ENCODE measurements at regions not wholly inside any gene's neighbourhood (a gene's known extent, or its start where the extent isn't known, plus 50 kb on each side); places are given as distances from the start of the nearest gene placed in this dataset.

DNA sequence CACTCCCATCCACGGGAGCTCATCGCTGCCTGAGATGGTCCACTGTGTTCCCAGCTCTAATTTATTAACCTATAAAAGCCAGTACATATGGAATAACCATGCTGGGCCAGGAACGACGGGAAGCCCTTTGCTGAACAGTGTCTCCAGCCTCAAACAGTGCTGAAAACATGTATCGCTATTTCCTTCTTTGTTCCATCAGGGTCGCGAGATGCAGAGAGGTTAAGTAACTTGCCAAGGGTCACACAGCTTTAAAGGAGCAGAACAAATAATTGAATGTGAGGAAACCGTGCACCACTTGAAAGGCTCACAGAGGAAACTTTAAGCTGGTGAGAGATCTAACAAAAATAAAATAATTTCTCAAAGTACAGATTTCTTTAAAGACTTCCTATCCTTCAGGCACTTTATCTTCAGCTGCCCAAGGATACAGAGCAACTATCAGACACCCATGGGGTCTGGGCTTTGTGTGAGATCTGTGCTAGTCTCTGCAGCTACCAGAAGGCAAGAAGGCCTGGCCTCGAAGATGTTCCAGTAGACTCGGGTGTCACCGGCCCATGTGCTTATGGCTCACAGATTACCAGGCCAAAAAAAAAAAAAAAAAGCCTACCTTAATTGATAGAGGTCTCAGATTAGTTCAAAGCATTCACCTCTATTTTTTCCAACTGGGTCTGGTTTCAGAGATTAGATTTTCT, 207.8 kb upstream of the FOXF1 start:
- BruUV-seq (replicated peaks): no TSS peak
- H3K9me2 ChIP-seq (ENCODE audit: insufficient read depth): no peaks in the 10 kb centered on the region
- H3K27me3 ChIP-seq (ENCODE audit: insufficient read depth, low read length): peaks cover 20% of the 10 kb centered on the region; the same call in 1 of the 2 replicates
- no peak overlapping the region for H2AFZ ChIP-seq (ENCODE audit: low read depth, low read length, poor library complexity, severe bottlenecking)
- ChIA-PET RAD21 (ENCODE audit: low non-redundant PET in 1 of 2, low total read pairs in 2 of 2, uncharacterized antibody in 2 of 2, unreplicated experiment in 2 of 2) (no interaction called here), POLR2A (no interaction called here), CTCF (interaction anchor here (0.6 to 0.9 kb wide), 3 partner anchors 50 to 760 kb away, joined by 3 to 4 read pairs (median 3); no protein-coding TSS in a partner anchor)
- no peak for ATAC-seq
- intact Hi-C loops (cut with micrococcal nuclease): no loop called here
- no peaks in the 10 kb centered on the region for H3K36me3 ChIP-seq (ENCODE audit: control insufficient read depth in 1 of 2, insufficient read depth in 2 of 2, low read length in 2 of 2)
- TF ChIP-seq RAD21 (IDR thresholded peaks at IDR 0.05; ENCODE audit: low read depth) (no peak), YY1 (IDR thresholded peaks at IDR 0.05; ENCODE audit: extremely low read depth, insufficient replicate concordance, low read depth, low read length) (no peak), ZNF274 (IDR thresholded peaks at IDR 0.05; ENCODE audit: low read depth, low read length) (no peak), POLR2AphosphoS5 (IDR thresholded peaks at IDR 0.05; ENCODE audit: low read depth, low read length) (no peak)
- TF ChIP-seq, protein P1, sequence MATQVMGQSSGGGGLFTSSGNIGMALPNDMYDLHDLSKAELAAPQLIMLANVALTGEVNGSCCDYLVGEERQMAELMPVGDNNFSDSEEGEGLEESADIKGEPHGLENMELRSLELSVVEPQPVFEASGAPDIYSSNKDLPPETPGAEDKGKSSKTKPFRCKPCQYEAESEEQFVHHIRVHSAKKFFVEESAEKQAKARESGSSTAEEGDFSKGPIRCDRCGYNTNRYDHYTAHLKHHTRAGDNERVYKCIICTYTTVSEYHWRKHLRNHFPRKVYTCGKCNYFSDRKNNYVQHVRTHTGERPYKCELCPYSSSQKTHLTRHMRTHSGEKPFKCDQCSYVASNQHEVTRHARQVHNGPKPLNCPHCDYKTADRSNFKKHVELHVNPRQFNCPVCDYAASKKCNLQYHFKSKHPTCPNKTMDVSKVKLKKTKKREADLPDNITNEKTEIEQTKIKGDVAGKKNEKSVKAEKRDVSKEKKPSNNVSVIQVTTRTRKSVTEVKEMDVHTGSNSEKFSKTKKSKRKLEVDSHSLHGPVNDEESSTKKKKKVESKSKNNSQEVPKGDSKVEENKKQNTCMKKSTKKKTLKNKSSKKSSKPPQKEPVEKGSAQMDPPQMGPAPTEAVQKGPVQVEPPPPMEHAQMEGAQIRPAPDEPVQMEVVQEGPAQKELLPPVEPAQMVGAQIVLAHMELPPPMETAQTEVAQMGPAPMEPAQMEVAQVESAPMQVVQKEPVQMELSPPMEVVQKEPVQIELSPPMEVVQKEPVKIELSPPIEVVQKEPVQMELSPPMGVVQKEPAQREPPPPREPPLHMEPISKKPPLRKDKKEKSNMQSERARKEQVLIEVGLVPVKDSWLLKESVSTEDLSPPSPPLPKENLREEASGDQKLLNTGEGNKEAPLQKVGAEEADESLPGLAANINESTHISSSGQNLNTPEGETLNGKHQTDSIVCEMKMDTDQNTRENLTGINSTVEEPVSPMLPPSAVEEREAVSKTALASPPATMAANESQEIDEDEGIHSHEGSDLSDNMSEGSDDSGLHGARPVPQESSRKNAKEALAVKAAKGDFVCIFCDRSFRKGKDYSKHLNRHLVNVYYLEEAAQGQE (IDR thresholded peaks at IDR 0.05; ENCODE audit: low read depth): no peak
- TF ChIP-seq, protein P2, sequence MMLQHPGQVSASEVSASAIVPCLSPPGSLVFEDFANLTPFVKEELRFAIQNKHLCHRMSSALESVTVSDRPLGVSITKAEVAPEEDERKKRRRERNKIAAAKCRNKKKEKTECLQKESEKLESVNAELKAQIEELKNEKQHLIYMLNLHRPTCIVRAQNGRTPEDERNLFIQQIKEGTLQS (IDR thresholded peaks at IDR 0.05): no peak
- H4K20me1 ChIP-seq (ENCODE audit: insufficient read depth): no peaks in the 10 kb centered on the region
- no peak overlapping the region for H3K4me3 ChIP-seq (replicated peaks in 1 of 2; ENCODE audit: low read depth in 1 of 2, low read length in 2 of 2)
- H3K79me2 ChIP-seq (ENCODE audit: insufficient read depth, low read length): no peaks in the 10 kb centered on the region
- H3K27ac ChIP-seq (ENCODE audit: low read depth, low read length): no peak overlapping the region
- H3K4me1 ChIP-seq (ENCODE audit: control insufficient read depth in 1 of 2, insufficient read depth in 2 of 2, low read length in 2 of 2): peaks cover 3 to 5% of the 10 kb centered on the region in 2 experiments; a peak in 3 of 4 replicates
- H3K9me3 ChIP-seq (ENCODE audit: control insufficient read depth in 1 of 2, insufficient read depth in 1 of 2, low read depth in 1 of 2, low read length in 2 of 2): no peaks in the 10 kb centered on the region
- no peak overlapping the region for H3K4me2 ChIP-seq (ENCODE audit: low read length)
- no peak for DNase-seq (ENCODE audit: low read depth, low spot score)
- no peak overlapping the region for H3K9ac ChIP-seq (ENCODE audit: low read length)
